ENCODE measurements at regions not wholly inside any gene's neighbourhood (a gene's known extent, or its start where the extent isn't known, plus 50 kb on each side); places are given as distances from the start of the nearest gene placed in this dataset.

GRCh38 chr5:93791518-93791972 is 50.1 kb upstream of the POU5F2 start:
- Mint-ChIP-seq H3K27me3 (no peaks in the 10 kb centered on the region), H3K36me3 (ENCODE audit: low read depth) (peaks cover 24% of the 10 kb centered on the region), H3K4me3 (no peak overlapping the region), H3K4me1 (peaks cover 5% of the 10 kb centered on the region), H3K9me3 (no peaks in the 10 kb centered on the region), H3K27ac (no peak overlapping the region)
- no peak for ATAC-seq (replicated peaks)
